MM.1S (cell line): ENCODE measurements at regions not wholly inside any gene's neighbourhood (a gene's known extent, or its start where the extent isn't known, plus 50 kb on each side); places are given as distances from the start of the nearest gene placed in this dataset.

Experiments
- DNase-seq: peaks from one replicate; pipeline ENCODE4 v3.0.0-alpha.2; 2015
- H2AFZ ChIP-seq: fragments of 300-600 bp; sonication (generic); 2 replicates; pipeline ENCODE4 v1.6.0; 2016; ENCODE audit warnings: antibody characterized with exemption, low read length
- H3F3A ChIP-seq: fragments of 300-600 bp; sonication (generic); 2 replicates; pipeline ENCODE4 v1.6.1; 2016; ENCODE audit warnings: mild to moderate bottlenecking, antibody characterized with exemption, low read length, moderate library complexity, mixed read lengths; ENCODE audit not compliant: insufficient read depth
- H3K27ac ChIP-seq: fragments of 300-600 bp; sonication (generic); 2 replicates; pipeline ENCODE4 v1.5.1; 2016; ENCODE audit warnings: mild to moderate bottlenecking, low read length
- H3K27me3 ChIP-seq: fragments of 300-600 bp; sonication (generic); replicated peaks from 2 replicates; pipeline ENCODE4 v1.6.0; 2016; ENCODE audit warnings: low read length; ENCODE audit not compliant: insufficient read depth
- H3K36me3 ChIP-seq: fragments of 300-600 bp; sonication (generic); replicated peaks from 2 replicates; pipeline ENCODE4 v1.6.1; 2016; ENCODE audit warnings: mild to moderate bottlenecking, low read length, mixed read lengths; ENCODE audit not compliant: insufficient read depth
- H3K4me1 ChIP-seq: fragments of 300-600 bp; sonication (generic); 2 replicates; pipeline ENCODE4 v1.6.1; 2016; ENCODE audit warnings: low read length, mixed read lengths
- H3K4me2 ChIP-seq: fragments of 300-600 bp; sonication (generic); 2 replicates; pipeline ENCODE4 v1.6.0; 2016; ENCODE audit warnings: low read depth, low read length
- H3K4me3 ChIP-seq: fragments of 300-600 bp; sonication (generic); 2 replicates; pipeline ENCODE4 v1.5.1; 2016; ENCODE audit warnings: low read length, mixed read lengths
- H3K79me2 ChIP-seq: fragments of 300-600 bp; sonication (generic); 2 replicates; pipeline ENCODE4 v1.6.1; 2016; ENCODE audit warnings: mixed run types, low read length, mixed read lengths
- H3K9ac ChIP-seq: fragments of 300-600 bp; sonication (generic); 2 replicates; pipeline ENCODE4 v1.6.1; 2016; ENCODE audit warnings: low read length, mixed read lengths
- H3K9me2 ChIP-seq: fragments of 300-600 bp; sonication (generic); replicated peaks from 2 replicates; pipeline ENCODE4 v1.6.1; 2016; ENCODE audit warnings: mild to moderate bottlenecking, low read length, mixed read lengths; ENCODE audit not compliant: insufficient read depth
- H3K9me3 ChIP-seq: fragments of 300-600 bp; sonication (generic); replicated peaks from 2 replicates; pipeline ENCODE4 v1.6.1; 2016; ENCODE audit warnings: mild to moderate bottlenecking, low read length, mixed read lengths; ENCODE audit not compliant: insufficient read depth
- H4K20me1 ChIP-seq: fragments of 300-600 bp; sonication (generic); 2 replicates; pipeline ENCODE4 v1.6.1; 2016; ENCODE audit warnings: mild to moderate bottlenecking, low read length, moderate library complexity, mixed read lengths; ENCODE audit not compliant: insufficient read depth
- CTCF ChIP-seq: fragments of 300-600 bp; sonication (generic); IDR thresholded peaks from 2 replicates; pipeline ENCODE4 v1.5.1; 2016; ENCODE audit warnings: antibody characterized with exemption, low read length, mixed read lengths
- EZH2 ChIP-seq: fragments of 300-600 bp; sonication (generic); optimal IDR thresholded peaks from 2 replicates; pipeline ENCODE3; 2017; ENCODE audit warnings: low read depth, mild to moderate bottlenecking, antibody characterized with exemption, low read length, mixed read lengths
- EZH2phosphoT487 ChIP-seq: fragments of 300-600 bp; sonication (generic); IDR thresholded peaks from 2 replicates; pipeline ENCODE4 v1.6.1; 2018; ENCODE audit warnings: antibody characterized with exemption, low read length

- Histone ChIP-seq H2AFZ (no peak overlapping the region), H3K36me3 (no peaks in the 10 kb centered on the region), H3K4me1 (no peaks in the 10 kb centered on the region), H3K27ac (no peak overlapping the region), H3K9me2 (no peaks in the 10 kb centered on the region), H3K27me3 (0 out of 2 replicates have a peak, but pooled peaks cover 3% of the 10 kb centered on the region), H3K79me2 (no peaks in the 10 kb centered on the region), H3K9me3 (no peaks in the 10 kb centered on the region), H4K20me1 (no peaks in the 10 kb centered on the region), H3K9ac (no peak overlapping the region), H3K4me3 (no peak overlapping the region), H3F3A (no peaks in the 10 kb centered on the region), H3K4me2 (no peak overlapping the region)
- no peak for TF ChIP-seq EZH2
- TF ChIP-seq CTCF, result no peak
- TF ChIP-seq EZH2phosphoT487, result no peak
- no peak for DNase-seq
These were observed 247.6 kb downstream of the DLL1 start for GRCh38 chr6:170043150-170043819.

- no peak for DNase-seq
- no peaks in the 10 kb centered on the region for H3K9me3 ChIP-seq
- 0 out of 2 replicates have a peak, but pooled peaks cover 2% of the 10 kb centered on the region for H3K27me3 ChIP-seq
- H3K79me2 ChIP-seq, result no peaks in the 10 kb centered on the region
- H3K4me2 ChIP-seq, result no peak overlapping the region
- no peak overlapping the region for H2AFZ ChIP-seq
- no peaks in the 10 kb centered on the region for H4K20me1 ChIP-seq
- H3K36me3 ChIP-seq, result no peaks in the 10 kb centered on the region
- H3K9ac ChIP-seq, result no peak overlapping the region
- H3K27ac ChIP-seq, result no peak overlapping the region
- no peak for TF ChIP-seq CTCF
- TF ChIP-seq EZH2, result no peak
- TF ChIP-seq EZH2phosphoT487, result no peak
- no peak overlapping the region for H3K4me3 ChIP-seq
- H3K9me2 ChIP-seq, result no peaks in the 10 kb centered on the region
- no peaks in the 10 kb centered on the region for H3F3A ChIP-seq
- H3K4me1 ChIP-seq, result no peaks in the 10 kb centered on the region
These were observed 248.2 kb downstream of the DLL1 start for GRCh38 chr6:170042596-170043118.

- Histone ChIP-seq H3K4me1 (no peaks in the 10 kb centered on the region), H4K20me1 (no peaks in the 10 kb centered on the region), H3K27me3 (no peaks in the 10 kb centered on the region), H3K4me2 (no peak overlapping the region), H2AFZ (no peak overlapping the region), H3K36me3 (no peaks in the 10 kb centered on the region), H3K4me3 (no peak overlapping the region), H3K79me2 (no peaks in the 10 kb centered on the region), H3F3A (no peaks in the 10 kb centered on the region), H3K9me2 (no peaks in the 10 kb centered on the region), H3K9ac (no peak overlapping the region), H3K9me3 (no peaks in the 10 kb centered on the region), H3K27ac (no peak overlapping the region)
- DNase-seq, result no peak
- TF ChIP-seq CTCF (no peak), EZH2phosphoT487 (no peak), EZH2 (no peak)
These were observed 248.8 kb downstream of the DLL1 start for GRCh38 chr6:170042123-170042522.
